A549 (cell line): ENCODE measurements at regions not wholly inside any gene's neighbourhood (a gene's known extent, or its start where the extent isn't known, plus 50 kb on each side); places are given as distances from the start of the nearest gene placed in this dataset.

Source experiments
- CTCF ChIP-seq: fragments of >200 bp; sonication (Bioruptor Twin); formaldehyde crosslinking; IDR thresholded peaks from 3 replicates; pipeline ENCODE4 v1.5.1; 2016
- RCOR1 ChIP-seq: fragments of 150-350 bp; IDR thresholded peaks from 2 replicates; pipeline ENCODE4 v1.6.1; 2014; ENCODE audit warnings: antibody characterized with exemption, low read length, low read depth

GRCh38 chr6:145485288-145485687, 250.0 kb downstream of the EPM2A start:
- TF ChIP-seq RCOR1 (no peak), CTCF (no peak)
